ENCODE measurements at regions not wholly inside any gene's neighbourhood (a gene's known extent, or its start where the extent isn't known, plus 50 kb on each side); places are given as distances from the start of the nearest gene placed in this dataset.

- CTCF ChIA-PET = no interaction called here
- Histone ChIP-seq H3K56ac (ENCODE audit: extremely low read depth, insufficient read depth, low read length) (no peak overlapping the region), H2BK5ac (ENCODE audit: low read depth, low read length, poor library complexity, severe bottlenecking) (no peak overlapping the region), H4K20me1 (ENCODE audit: insufficient read depth, low read length) (no peaks in the 10 kb centered on the region), H2BK120ac (ENCODE audit: low read depth, low read length) (no peak overlapping the region), H3K27ac (ENCODE audit: insufficient read depth, low read length) (no peak overlapping the region), H3K4me2 (ENCODE audit: low read depth, low read length) (no peak overlapping the region), H3K9me1 (ENCODE audit: insufficient read depth, low read length) (no peaks in the 10 kb centered on the region), H2BK15ac (ENCODE audit: low read depth, low read length) (no peak overlapping the region), H3K18ac (ENCODE audit: low read depth, low read length) (no peak overlapping the region), H4K91ac (ENCODE audit: insufficient read depth, low read depth, low read length) (no peak overlapping the region), H3K9me3 (ENCODE audit: control insufficient read depth, insufficient read depth, low read length) (no peaks in the 10 kb centered on the region), H3K4ac (ENCODE audit: low read depth, low read length) (no peak overlapping the region), H2BK20ac (ENCODE audit: low read depth, low read length) (no peak overlapping the region), H3K14ac (replicated peaks; ENCODE audit: low read depth, low read length) (no peak overlapping the region), H3K79me1 (ENCODE audit: low read depth in 1 of 2, low read length in 2 of 2) (no peaks in the 10 kb centered on the region), H3K4me3 (ENCODE audit: insufficient read depth, low read depth, low read length) (no peak overlapping the region), H3K9ac (ENCODE audit: low read depth, low read length) (no peak overlapping the region), H2AK9ac (replicated peaks; ENCODE audit: low read depth, low read length, poor library complexity) (no peak overlapping the region), H2AFZ (replicated peaks; ENCODE audit: low read length, poor library complexity) (no peak overlapping the region), H3K23ac (ENCODE audit: low read depth, low read length) (no peak overlapping the region), H4K5ac (ENCODE audit: low read depth, low read length) (no peak overlapping the region), H4K8ac (ENCODE audit: low read depth in 2 of 2, low read length in 2 of 2) (no peak overlapping the region), H2AK5ac (ENCODE audit: low read depth, low read length) (no peak overlapping the region), H3K36me3 (ENCODE audit: control insufficient read depth, insufficient read depth, low read length) (no peaks in the 10 kb centered on the region), H3K27me3 (ENCODE audit: control insufficient read depth, insufficient read depth, low read length) (no peaks in the 10 kb centered on the region), H3K4me1 (ENCODE audit: control insufficient read depth, insufficient read depth, low read length) (no peaks in the 10 kb centered on the region)
- TF ChIP-seq CTCF (conservative IDR thresholded peaks at IDR 0.05; ENCODE audit: low read depth, low read length) = no peak
- no peak for TF ChIP-seq MAZ (IDR thresholded peaks at IDR 0.05; ENCODE audit: borderline replicate concordance, low read depth, low read length)
- TF ChIP-seq USF2 (IDR thresholded peaks at IDR 0.05; ENCODE audit: low read depth, low read length) = no peak
- TF ChIP-seq RCOR1 (IDR thresholded peaks at IDR 0.05; ENCODE audit: insufficient replicate concordance, low read length) = no peak
- TF ChIP-seq POLR2A (IDR thresholded peaks at IDR 0.05; ENCODE audit: low read depth, low read length) = no peak
- no peak for TF ChIP-seq MXI1 (IDR thresholded peaks at IDR 0.05; ENCODE audit: borderline replicate concordance, low read depth, low read length)
- no peak for TF ChIP-seq RFX5 (IDR thresholded peaks at IDR 0.05; ENCODE audit: low read depth, low read length)
- TF ChIP-seq MAFK (IDR thresholded peaks at IDR 0.05; ENCODE audit: low read depth, low read length) = no peak
- no peak for TF ChIP-seq CHD1 (IDR thresholded peaks at IDR 0.05; ENCODE audit: low read depth, low read length)
- TF ChIP-seq BHLHE40 (IDR thresholded peaks at IDR 0.05; ENCODE audit: low read depth, low read length) = no peak
- TF ChIP-seq FOS (IDR thresholded peaks at IDR 0.05; ENCODE audit: low read depth, low read length) = no peak
- no peak for TF ChIP-seq RAD21 (IDR thresholded peaks at IDR 0.05; ENCODE audit: low read length)
- no peak for TF ChIP-seq CEBPB (IDR thresholded peaks at IDR 0.05; ENCODE audit: low read depth, low read length)
- TF ChIP-seq ELK1 (IDR thresholded peaks at IDR 0.05; ENCODE audit: borderline replicate concordance, low read depth, low read length) = no peak
- no peak for TF ChIP-seq SMC3 (IDR thresholded peaks at IDR 0.05; ENCODE audit: low read depth, low read length)
- TF ChIP-seq NFE2L2 (IDR thresholded peaks at IDR 0.05; ENCODE audit: low read depth, low read length) = no peak
- intact Hi-C loops (cut with micrococcal nuclease) (no loop called here), dilution Hi-C loops (cut with HindIII; ENCODE audit: low sequenced_read_pairs, unreplicated experiment) (no loop called here), in situ Hi-C loops (cut with MboI; ENCODE audit: low sequenced_read_pairs) (no loop called here)
- WGBS, 2 experiments (ENCODE audit: extremely low coverage in 2 of 2, insufficient read length in 1 of 2) = no CpG with 5 or more reads among the region's 2 CpGs
- ATAC-seq (ENCODE audit: low read depth) = no peak
- no TSS peak for BruUV-seq (replicated peaks)
- DNase-seq = no peak
- POLR2A ChIA-PET (ENCODE audit: unreplicated experiment) = no interaction called here
Measured at GRCh38 chr1:191453487-191453886, 704.8 kb upstream of the RGS18 start.

Measured in IMR-90 (cell line).